ENCODE measurements at regions not wholly inside any gene's neighbourhood (a gene's known extent, or its start where the extent isn't known, plus 50 kb on each side); places are given as distances from the start of the nearest gene placed in this dataset.

- Histone ChIP-seq H3K4me1 (ENCODE audit: control insufficient read depth, extremely low read depth, insufficient read depth, low read length) (no peaks in the 10 kb centered on the region), H3K9me1 (ENCODE audit: control insufficient read depth, extremely low read depth, insufficient read depth, low read length) (no peaks in the 10 kb centered on the region), H3K4me2 (ENCODE audit: control insufficient read depth, extremely low read depth, insufficient read depth, low read depth, low read length) (no peak overlapping the region), H3K36me3 (ENCODE audit: control insufficient read depth in 2 of 2, extremely low read depth in 1 of 2, insufficient read depth in 2 of 2, low read length in 2 of 2) (no peaks in the 10 kb centered on the region), H3K27ac (ENCODE audit: control insufficient read depth, insufficient read depth, low read length) (no peak overlapping the region), H3K9ac (ENCODE audit: control insufficient read depth, extremely low read depth, insufficient read depth, low read length) (no peak overlapping the region), H3K27me3 (ENCODE audit: control insufficient read depth, extremely low read depth, insufficient read depth, low read length) (no peaks in the 10 kb centered on the region), H3K4me3 (ENCODE audit: control insufficient read depth in 2 of 3, extremely low read depth in 1 of 3, insufficient read depth in 2 of 3, low read depth in 1 of 3, low read length in 3 of 3) (no peak overlapping the region), H4K20me1 (ENCODE audit: control insufficient read depth, extremely low read depth, insufficient read depth, low read length) (no peaks in the 10 kb centered on the region), H3K9me3 (ENCODE audit: control insufficient read depth, low read depth, low read length) (no peaks in the 10 kb centered on the region), H3K79me2 (ENCODE audit: control insufficient read depth, insufficient read depth, low read length) (no peaks in the 10 kb centered on the region), H2AFZ (ENCODE audit: control insufficient read depth, low read length) (no peak overlapping the region)
- DNase-seq (ENCODE audit: low read depth, low spot score) (no peak), FAIRE-seq (no peak)
- no peak for TF ChIP-seq CTCF (optimal IDR thresholded peaks at IDR 0.05 in 1 of 3, IDR thresholded peaks at IDR 0.05 in 1 of 3, conservative IDR thresholded peaks at IDR 0.05 in 1 of 3; ENCODE audit: extremely low read depth in 1 of 3, insufficient read depth in 2 of 3, low read length in 3 of 3)
- TF ChIP-seq EZH2 (IDR thresholded peaks at IDR 0.05; ENCODE audit: low read length), result no peak
- dilution Hi-C loops (cut with MboI; ENCODE audit: extremely low pct_ligation_motif_present, low sequenced_read_pairs), result no loop called here
Observed at GRCh38 chr4:98801259-98801725, 127.6 kb downstream of the EIF4E start.

DNA sequence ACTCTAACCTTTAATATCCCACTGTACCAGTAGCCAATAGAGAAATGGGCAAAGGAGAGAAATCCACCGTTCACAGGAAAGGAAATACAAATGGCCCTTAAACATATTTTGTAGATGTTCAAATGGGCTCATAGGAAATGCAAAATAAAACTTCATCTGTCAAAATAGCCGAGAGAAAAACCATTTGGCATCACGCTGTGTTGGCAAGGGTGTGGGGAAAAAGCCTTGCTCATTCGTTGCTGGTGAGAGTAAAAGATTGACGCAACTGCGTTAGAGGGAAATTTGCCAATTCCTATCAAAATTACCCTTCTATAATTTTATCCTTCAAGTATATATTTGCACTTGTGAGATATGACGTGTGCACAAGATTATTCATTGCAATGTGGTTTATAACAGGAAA is 131.9 kb downstream of the EIF4E start:
- Histone ChIP-seq H4K20me1 (ENCODE audit: control insufficient read depth, extremely low read depth, insufficient read depth, low read length) (no peaks in the 10 kb centered on the region), H3K4me1 (ENCODE audit: control insufficient read depth, extremely low read depth, insufficient read depth, low read length) (peaks cover 23% of the 10 kb centered on the region), H3K9ac (ENCODE audit: control insufficient read depth, extremely low read depth, insufficient read depth, low read length) (no peak overlapping the region), H3K4me2 (ENCODE audit: control insufficient read depth, extremely low read depth, insufficient read depth, low read depth, low read length) (no peak overlapping the region), H2AFZ (ENCODE audit: control insufficient read depth, low read length) (no peak overlapping the region), H3K79me2 (ENCODE audit: control insufficient read depth, insufficient read depth, low read length) (no peaks in the 10 kb centered on the region), H3K9me1 (ENCODE audit: control insufficient read depth, extremely low read depth, insufficient read depth, low read length) (no peaks in the 10 kb centered on the region), H3K9me3 (ENCODE audit: control insufficient read depth, low read depth, low read length) (no peaks in the 10 kb centered on the region), H3K27ac (ENCODE audit: control insufficient read depth, insufficient read depth, low read length) (no peak overlapping the region), H3K4me3 (ENCODE audit: control insufficient read depth in 2 of 3, extremely low read depth in 1 of 3, insufficient read depth in 2 of 3, low read depth in 1 of 3, low read length in 3 of 3) (no peak overlapping the region), H3K36me3 (ENCODE audit: control insufficient read depth in 2 of 2, extremely low read depth in 1 of 2, insufficient read depth in 2 of 2, low read length in 2 of 2) (no peaks in the 10 kb centered on the region), H3K27me3 (ENCODE audit: control insufficient read depth, extremely low read depth, insufficient read depth, low read length) (no peaks in the 10 kb centered on the region)
- dilution Hi-C loops (cut with MboI; ENCODE audit: extremely low pct_ligation_motif_present, low sequenced_read_pairs), result no loop called here
- FAIRE-seq, result no peak
- no peak for DNase-seq (ENCODE audit: low read depth, low spot score)
- no peak for TF ChIP-seq CTCF (optimal IDR thresholded peaks at IDR 0.05 in 1 of 3, IDR thresholded peaks at IDR 0.05 in 1 of 3, conservative IDR thresholded peaks at IDR 0.05 in 1 of 3; ENCODE audit: extremely low read depth in 1 of 3, insufficient read depth in 2 of 3, low read length in 3 of 3)
- no peak for TF ChIP-seq EZH2 (IDR thresholded peaks at IDR 0.05; ENCODE audit: low read length)
